ENCODE measurements at regions not wholly inside any gene's neighbourhood (a gene's known extent, or its start where the extent isn't known, plus 50 kb on each side); places are given as distances from the start of the nearest gene placed in this dataset.

- TF ChIP-seq GABPB2 (CRISPR knock-in tag; conservative IDR thresholded peaks at IDR 0.05) (no peak), DLX4 (CRISPR knock-in tag; IDR thresholded peaks at IDR 0.05) (no peak), TGIF2 (CRISPR knock-in tag; IDR thresholded peaks at IDR 0.05) (no peak), ZNF589 (CRISPR knock-in tag; IDR thresholded peaks at IDR 0.05; ENCODE audit: low read depth) (peak; percentile 87), DNMT1 (IDR thresholded peaks at IDR 0.05) (no peak), ARID3A (IDR thresholded peaks at IDR 0.05; ENCODE audit: borderline replicate concordance, low read depth, low read length) (peak; percentile 75; the same call in 1 of the 2 replicates), NR2C1 (IDR thresholded peaks at IDR 0.05) (0 out of 2 replicates have a peak, but pooled peaks have one; percentile 6), NR2C1 (tag; IDR thresholded peaks at IDR 0.05) (no peak), RBM39 (optimal IDR thresholded peaks at IDR 0.05; ENCODE audit: low read depth, low read length) (peak; percentile 55), ZNF592 (IDR thresholded peaks at IDR 0.05) (peak; percentile 39; the same call in 1 of the 2 replicates), ETV1 (tag; conservative IDR thresholded peaks at IDR 0.05; ENCODE audit: low read depth) (peak; percentile 84), TCF3 (CRISPR knock-in tag; IDR thresholded peaks at IDR 0.05) (peak; percentile 86), RFX5 (IDR thresholded peaks at IDR 0.05; ENCODE audit: low read depth, low read length) (peak; percentile 93), ZKSCAN8 (CRISPR knock-in tag; IDR thresholded peaks at IDR 0.05) (no peak), AFF1 (IDR thresholded peaks at IDR 0.05; ENCODE audit: low read depth in 1 of 2, partially characterized antibody in 2 of 2) (peak; percentile 15 to 88), ZNF778 (CRISPR knock-in tag; IDR thresholded peaks at IDR 0.05) (no peak)
These were observed 156.1 kb upstream of the ID2 start (continued) for GRCh38 chr2:8525582-8526402.

All from K562 (cell line).